Naive thymus-derived CD8-positive, alpha-beta T cell (primary cell): ENCODE measurements at regions not wholly inside any gene's neighbourhood (a gene's known extent, or its start where the extent isn't known, plus 50 kb on each side); places are given as distances from the start of the nearest gene placed in this dataset.
"Not testable (repeated sequence)": the region's sequence is repeated elsewhere in the genome, so short reads cannot be mapped to it uniquely, and the experiment has no call there.

Experiments used
- ATAC-seq, 2 donors: fragments of 150-1000 bp; cut with Tn5 transposase in 1 of 2; sonication (Bioruptor Pico), chemical (Tn5 transposase) in 1 of 2; 1 replicate in 1 of 2; 2 replicates in 1 of 2; pipeline ENCODE4 v1.10.0; 2021; ENCODE audit warnings: mild to moderate bottlenecking in 2 of 2, moderate library complexity in 2 of 2
- POLR2A ChIA-PET: fragments of 350-600 bp; sonication (Branson Sonifier 250); formaldehyde crosslinking; loops from one replicate; lab custom pipeline; 2021; ENCODE audit warnings: antibody characterized with exemption; lab: Charles Lee
- DNase-seq, 10 donors: peaks; one replicate each; pipeline versions ENCODE4 v3.0.0 to v3.0.0-alpha.2; 2020 to 2022
- H3K27ac Mint-ChIP-seq, 10 donors: one replicate each; pipeline ENCODE4 v1.8.0; 2020 to 2022; ENCODE audit warnings: mild to moderate bottlenecking in 10 of 10, mixed read lengths in 10 of 10, moderate library complexity in 4 of 10, inconsistent platforms in 1 of 10
- H3K27me3 Mint-ChIP-seq, 5 donors: one replicate each; pipeline ENCODE4 v1.8.0; 2021 to 2022; ENCODE audit warnings: mixed read lengths in 5 of 5
- H3K36me3 Mint-ChIP-seq, 3 donors: one replicate each; pipeline ENCODE4 v1.8.0; 2020 to 2022; ENCODE audit warnings: mixed read lengths in 3 of 3, mild to moderate bottlenecking in 2 of 3, inconsistent platforms in 1 of 3
- H3K4me1 Mint-ChIP-seq, 4 donors: one replicate each; pipeline ENCODE4 v1.8.0; 2021 to 2022; ENCODE audit warnings: mixed read lengths in 4 of 4
- H3K4me3 Mint-ChIP-seq, 10 donors: one replicate each; pipeline ENCODE4 v1.8.0; 2020 to 2022; ENCODE audit warnings: mild to moderate bottlenecking in 10 of 10, mixed read lengths in 10 of 10, moderate library complexity in 6 of 10, inconsistent platforms in 1 of 10
- H3K9me3 Mint-ChIP-seq, 9 donors: one replicate each; pipeline ENCODE4 v1.8.0; 2020 to 2022; ENCODE audit warnings: mixed read lengths in 9 of 9, mild to moderate bottlenecking in 3 of 9, inconsistent platforms in 1 of 9, moderate library complexity in 1 of 9

GRCh38 chrX:101823236-101823635 lies 108.6 kb downstream of the ZMAT1 start:
- POLR2A ChIA-PET: no interaction called here
- Mint-ChIP-seq H3K9me3 (peaks cover 0 to 19% (median 0%) of the 10 kb centered on the region in 9 donors), H3K4me3 (no peak overlapping the region), H3K4me1 (no peaks in the 10 kb centered on the region), H3K27me3 (peaks cover 2 to 19% (median 10%) of the 10 kb centered on the region in 5 donors), H3K27ac (no peak overlapping the region), H3K36me3 (peaks cover 0 to 2% (median 0%) of the 10 kb centered on the region in 3 donors)
- DNase-seq (no peak), ATAC-seq (no peak)

DNA sequence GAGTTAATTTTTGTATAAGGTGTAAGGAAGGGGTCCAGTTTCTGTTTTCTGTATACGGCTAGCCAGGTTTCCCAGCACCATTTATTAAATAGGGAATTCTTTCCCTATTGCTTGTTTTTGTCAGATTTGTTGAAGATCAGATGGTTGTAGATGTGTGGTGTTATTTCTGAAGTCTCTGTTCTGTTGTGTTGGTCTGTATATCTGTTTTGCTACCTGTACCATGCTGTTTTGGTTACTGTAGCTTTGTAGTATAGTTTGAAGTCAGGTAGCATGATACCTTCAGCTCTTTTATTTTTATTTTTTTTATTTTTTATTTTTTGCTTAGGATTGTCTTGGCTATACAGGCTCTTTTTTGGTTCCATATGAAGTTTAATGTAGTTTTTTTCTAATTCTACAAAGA lies 114.1 kb downstream of the ZMAT1 start:
- H3K4me3 Mint-ChIP-seq, POLR2A ChIA-PET, DNase-seq, H3K27me3 Mint-ChIP-seq, H3K4me1 Mint-ChIP-seq, H3K36me3 Mint-ChIP-seq, H3K27ac Mint-ChIP-seq, ATAC-seq: not testable (repeated sequence)
- H3K9me3 Mint-ChIP-seq: peaks cover 0 to 33% (median 0%) of the 10 kb centered on the region in 9 donors

DNA sequence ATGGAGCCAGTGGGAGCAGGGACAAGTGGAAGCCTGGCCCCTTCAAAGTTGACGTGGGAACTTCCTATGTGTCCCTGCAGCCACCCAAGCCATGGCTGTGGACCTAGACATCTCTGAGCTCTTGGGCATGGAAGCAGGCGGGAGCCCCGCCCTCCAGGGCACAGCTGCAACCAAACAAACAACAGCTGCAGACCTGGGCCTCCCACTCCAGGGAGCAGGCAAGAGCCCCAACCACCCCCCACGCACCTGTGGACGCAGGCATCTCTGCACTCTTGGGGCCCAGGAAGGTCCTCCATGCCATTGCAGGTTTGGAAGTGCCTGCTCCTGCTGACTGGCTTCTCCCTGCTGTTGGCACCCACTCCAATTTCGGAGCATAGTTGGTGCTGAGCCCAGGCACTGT lies 118.6 kb downstream of the ZMAT1 start:
- H3K27me3 Mint-ChIP-seq: peaks cover 0 to 3% (median 0%) of the 10 kb centered on the region in 5 donors

GRCh38 chrX:101803451-101803850 lies 128.4 kb downstream of the ZMAT1 start:
- H3K4me1 Mint-ChIP-seq: peaks cover 4 to 7% (median 4%) of the 10 kb centered on the region in 4 donors
- DNase-seq (peak in 5 of 10 donors; percentile 1 to 18 (median 6)), ATAC-seq (no peak)
- H3K9me3 Mint-ChIP-seq: peaks cover 0 to 2% (median 0%) of the 10 kb centered on the region in 9 donors
- no peaks in the 10 kb centered on the region for H3K36me3 Mint-ChIP-seq
- no peak overlapping the region for H3K4me3 Mint-ChIP-seq
- no peaks in the 10 kb centered on the region for H3K27me3 Mint-ChIP-seq
- no peak overlapping the region for H3K27ac Mint-ChIP-seq
- POLR2A ChIA-PET: no interaction called here

More for the DNA sequence above, 118.6 kb downstream of the ZMAT1 start:
- Mint-ChIP-seq H3K27ac (no peak overlapping the region), H3K4me1 (no peaks in the 10 kb centered on the region), H3K36me3 (peaks cover 0 to 2% (median 0%) of the 10 kb centered on the region in 3 donors), H3K4me3 (no peak overlapping the region), H3K9me3 (peaks cover 0 to 20% (median 0%) of the 10 kb centered on the region in 9 donors)
- POLR2A ChIA-PET: no interaction called here
- DNase-seq (no peak), ATAC-seq (no peak)

DNA sequence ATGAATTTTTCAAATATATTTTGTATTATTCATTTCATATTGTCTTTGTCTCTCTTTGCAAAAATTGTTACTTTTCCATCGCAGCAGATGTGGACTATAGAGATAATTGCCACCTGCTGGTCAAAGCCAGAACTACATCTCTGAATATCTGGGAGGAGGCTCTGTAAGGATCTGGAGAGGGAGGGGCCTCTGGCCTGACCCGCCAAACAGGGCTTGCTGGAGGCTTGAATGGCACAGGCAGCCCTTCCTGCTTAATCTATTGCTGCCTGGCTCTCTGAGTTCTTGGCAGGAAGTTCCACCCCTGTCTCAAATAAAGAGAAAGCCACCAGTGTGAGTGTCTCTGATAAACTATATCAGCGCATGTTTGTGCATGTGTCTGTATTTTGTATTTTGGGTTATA lies 132.4 kb downstream of the ZMAT1 start:
- Mint-ChIP-seq H3K4me3 (peak overlapping the region in 9 of 10 donors; percentile 31 to 80 (median 54)), H3K27me3 (no peaks in the 10 kb centered on the region), H3K36me3 (no peaks in the 10 kb centered on the region), H3K27ac (peak overlapping the region in 2 of 10 donors; percentile 39 to 69), H3K9me3 (no peaks in the 10 kb centered on the region), H3K4me1 (peaks cover 4 to 7% (median 4%) of the 10 kb centered on the region in 4 donors)
- DNase-seq (peak; percentile 41 to 90 (median 80)), ATAC-seq (peak; percentile 100)
- POLR2A ChIA-PET: interaction anchor here (1.6 kb wide), 1 partner anchor 383 kb away, joined by 3 read pairs; no protein-coding TSS in a partner anchor

- no peak overlapping the region for H3K27ac Mint-ChIP-seq
- H3K4me3 Mint-ChIP-seq: no peak overlapping the region
- H3K9me3 Mint-ChIP-seq: no peaks in the 10 kb centered on the region
- no peak for ATAC-seq
- DNase-seq: no peak
- POLR2A ChIA-PET: no interaction called here
- H3K36me3 Mint-ChIP-seq: no peaks in the 10 kb centered on the region
- H3K4me1 Mint-ChIP-seq: no peaks in the 10 kb centered on the region
- peaks cover 0 to 6% (median 0%) of the 10 kb centered on the region in 5 donors for H3K27me3 Mint-ChIP-seq
Observed at GRCh38 chrX:101787934-101788333, 128.3 kb upstream of the ARMCX2 start.

- no peaks in the 10 kb centered on the region for H3K36me3 Mint-ChIP-seq
- ATAC-seq: no peak
- H3K4me1 Mint-ChIP-seq: no peaks in the 10 kb centered on the region
- POLR2A ChIA-PET: no interaction called here
- H3K27ac Mint-ChIP-seq: no peak overlapping the region
- DNase-seq: no peak
- no peaks in the 10 kb centered on the region for H3K27me3 Mint-ChIP-seq
- H3K4me3 Mint-ChIP-seq: no peak overlapping the region
- H3K9me3 Mint-ChIP-seq: no peaks in the 10 kb centered on the region
Observed at GRCh38 chrX:101785142-101785541, 125.5 kb upstream of the ARMCX2 start.

DNA sequence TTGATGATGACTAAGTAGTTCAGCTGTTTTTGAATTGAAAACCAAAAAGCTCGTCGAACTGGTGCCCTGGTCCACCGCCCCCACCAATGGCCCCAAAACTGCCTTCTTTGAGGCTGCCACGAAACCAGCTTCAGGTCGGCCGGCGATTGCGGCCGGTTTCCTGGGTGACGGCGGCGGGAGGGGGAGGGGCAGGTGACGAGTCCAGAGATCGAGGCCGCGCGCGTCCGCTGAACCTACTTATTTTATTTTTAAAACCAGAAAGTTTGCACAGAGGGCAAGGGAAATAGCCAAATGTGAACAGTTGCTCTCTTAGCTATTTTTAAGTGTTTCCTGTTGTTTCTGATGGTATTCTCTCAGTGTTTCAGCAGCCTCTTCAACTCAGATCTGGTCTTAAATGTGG lies 120.8 kb upstream of the ARMCX2 start:
- H3K4me1 Mint-ChIP-seq, H3K36me3 Mint-ChIP-seq, H3K27ac Mint-ChIP-seq, H3K27me3 Mint-ChIP-seq, POLR2A ChIA-PET, H3K4me3 Mint-ChIP-seq, ATAC-seq, H3K9me3 Mint-ChIP-seq, DNase-seq: not testable (repeated sequence)

DNA sequence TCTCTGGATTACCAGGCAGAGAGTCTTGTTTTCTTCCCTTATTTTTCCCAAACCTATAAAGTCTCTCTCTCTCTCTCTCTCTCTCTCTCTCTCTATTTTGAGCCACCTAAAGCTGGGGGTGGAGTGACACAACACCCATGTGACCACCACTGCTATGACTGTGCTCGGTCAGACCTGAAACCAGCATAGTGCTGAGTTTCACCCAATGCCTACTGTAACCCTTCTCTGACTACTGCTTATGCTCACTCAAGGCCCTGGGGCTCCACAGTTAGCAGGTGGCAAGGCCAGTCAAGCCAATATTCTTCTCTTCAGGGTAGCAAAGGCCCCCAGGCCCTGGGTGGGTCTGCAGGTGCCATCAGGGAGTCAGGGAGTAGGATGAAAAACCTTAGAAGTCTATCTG lies 114.7 kb upstream of the ARMCX2 start:
- H3K9me3 Mint-ChIP-seq: peaks cover 0 to 10% (median 0%) of the 10 kb centered on the region in 9 donors
- H3K4me1 Mint-ChIP-seq: no peaks in the 10 kb centered on the region
- peaks cover 0 to 5% (median 0%) of the 10 kb centered on the region in 3 donors for H3K36me3 Mint-ChIP-seq
- H3K27ac Mint-ChIP-seq: no peak overlapping the region
- no peak overlapping the region for H3K4me3 Mint-ChIP-seq
- no peak for ATAC-seq
- peaks cover 0 to 19% (median 8%) of the 10 kb centered on the region in 5 donors for H3K27me3 Mint-ChIP-seq
- DNase-seq: no peak
- POLR2A ChIA-PET: no interaction called here

DNA sequence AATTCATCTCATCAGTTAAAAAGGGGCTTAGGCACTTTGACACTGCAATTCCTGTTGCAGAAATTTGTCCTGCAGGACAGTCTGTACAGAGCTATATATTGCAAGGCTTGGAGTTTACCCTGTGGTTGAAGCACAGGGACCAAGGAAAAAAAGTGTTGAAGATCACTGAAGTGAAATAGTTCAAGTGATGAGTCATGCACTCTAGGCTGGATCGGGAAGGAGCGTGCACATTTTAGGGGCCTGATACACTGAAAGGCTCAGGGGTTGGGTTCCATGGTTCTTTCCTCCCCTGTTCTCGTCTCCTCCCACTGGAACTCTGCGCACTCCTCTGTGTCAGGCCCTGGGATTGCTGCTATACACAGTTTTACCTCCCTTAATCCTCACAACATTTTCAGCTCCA lies 104.9 kb upstream of the ARMCX2 start:
- DNase-seq (no peak), ATAC-seq (no peak)
- Mint-ChIP-seq H3K9me3 (no peaks in the 10 kb centered on the region), H3K36me3 (no peaks in the 10 kb centered on the region), H3K4me1 (no peaks in the 10 kb centered on the region), H3K27me3 (peaks cover 0 to 3% (median 0%) of the 10 kb centered on the region in 5 donors), H3K4me3 (no peak overlapping the region), H3K27ac (no peak overlapping the region)
- POLR2A ChIA-PET: no interaction called here

DNA sequence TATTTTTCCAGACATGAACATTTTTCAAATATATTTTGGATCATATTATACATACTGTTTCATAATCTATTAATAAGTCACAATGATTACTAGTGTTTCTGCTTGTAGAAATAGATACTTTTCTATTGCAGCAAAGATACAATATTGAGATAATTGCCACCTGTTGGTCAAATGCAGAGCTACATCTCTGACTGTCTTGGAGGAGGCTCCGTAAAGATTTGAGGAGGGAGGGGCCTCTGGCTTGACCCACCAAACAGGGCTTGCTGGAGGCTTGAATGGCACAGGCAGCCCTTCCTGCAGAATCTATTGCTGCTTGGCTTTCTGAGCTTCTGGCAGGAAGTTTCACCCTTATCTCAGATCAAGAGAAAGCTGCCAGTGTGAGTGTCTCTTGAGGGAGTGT lies 99.3 kb upstream of the ARMCX2 start:
- Mint-ChIP-seq H3K27me3 (peaks cover 0 to 6% (median 4%) of the 10 kb centered on the region in 5 donors), H3K27ac (no peak overlapping the region), H3K4me3 (no peak overlapping the region), H3K36me3 (no peaks in the 10 kb centered on the region), H3K4me1 (peaks cover 0 to 5% (median 0%) of the 10 kb centered on the region in 4 donors), H3K9me3 (no peaks in the 10 kb centered on the region)
- DNase-seq: peak in 8 of 10 donors; percentile 1 to 60 (median 24)
- POLR2A ChIA-PET: no interaction called here
- ATAC-seq: peak; percentile 62 to 82

- no peaks in the 10 kb centered on the region for H3K4me1 Mint-ChIP-seq
- H3K4me3 Mint-ChIP-seq: no peak overlapping the region
- no peak for DNase-seq
- ATAC-seq: no peak
- H3K36me3 Mint-ChIP-seq: no peaks in the 10 kb centered on the region
- peaks cover 0 to 8% (median 0%) of the 10 kb centered on the region in 9 donors for H3K9me3 Mint-ChIP-seq
- POLR2A ChIA-PET: no interaction called here
- no peak overlapping the region for H3K27ac Mint-ChIP-seq
- peaks cover 7 to 25% (median 12%) of the 10 kb centered on the region in 5 donors for H3K27me3 Mint-ChIP-seq
Observed at GRCh38 chrX:101750744-101751143, 91.1 kb upstream of the ARMCX2 start.

DNA sequence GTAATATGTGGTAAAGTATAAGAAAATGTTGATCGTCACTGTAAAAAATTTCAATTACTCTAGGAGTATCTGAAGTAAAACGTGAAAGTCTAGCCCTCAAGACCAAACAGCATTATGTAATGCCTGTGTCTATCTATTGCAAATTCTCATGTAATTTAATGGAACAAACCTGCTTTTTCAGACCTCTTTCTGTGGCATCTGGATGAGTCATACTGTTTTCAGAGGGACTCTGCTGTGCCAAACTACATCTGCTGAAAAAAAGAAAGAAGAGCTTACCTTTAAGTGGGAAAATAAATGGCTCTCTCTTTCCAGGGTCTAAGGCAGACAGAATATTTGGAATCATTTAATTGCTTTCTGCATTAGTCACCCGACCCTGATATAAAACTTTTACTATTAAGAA lies 89.8 kb upstream of the ARMCX2 start:
- Mint-ChIP-seq H3K27ac (no peak overlapping the region), H3K36me3 (no peaks in the 10 kb centered on the region), H3K4me3 (no peak overlapping the region), H3K27me3 (peaks cover 9 to 25% (median 11%) of the 10 kb centered on the region in 5 donors), H3K9me3 (peaks cover 0 to 8% (median 0%) of the 10 kb centered on the region in 9 donors), H3K4me1 (no peaks in the 10 kb centered on the region)
- no peak for ATAC-seq
- POLR2A ChIA-PET: no interaction called here
- DNase-seq: no peak

DNA sequence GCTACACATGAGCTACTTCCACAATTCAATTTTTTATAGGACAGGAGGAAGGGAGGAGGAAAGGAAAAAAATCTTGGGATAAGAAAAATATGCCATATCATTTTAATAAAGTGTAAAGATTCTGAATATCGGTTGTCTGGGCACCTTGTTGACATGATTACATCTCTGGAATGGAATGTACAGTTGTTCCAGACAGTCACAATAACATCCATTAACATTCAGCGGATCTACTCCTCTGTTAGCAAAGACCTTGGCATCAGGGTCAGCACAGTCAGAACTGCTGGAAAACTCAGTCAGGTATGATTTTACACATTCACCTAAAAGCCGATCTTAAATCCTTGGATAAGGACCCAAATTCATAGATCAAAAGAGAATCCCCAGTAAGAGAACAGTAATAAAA lies 85.4 kb upstream of the ARMCX2 start:
- Mint-ChIP-seq H3K4me3 (no peak overlapping the region), H3K4me1 (no peaks in the 10 kb centered on the region), H3K27ac (no peak overlapping the region), H3K9me3 (no peaks in the 10 kb centered on the region), H3K27me3 (peaks cover 0 to 12% (median 4%) of the 10 kb centered on the region in 5 donors), H3K36me3 (no peaks in the 10 kb centered on the region)
- ATAC-seq (no peak), DNase-seq (no peak)
- POLR2A ChIA-PET: no interaction called here
